ENCODE measurements at regions not wholly inside any gene's neighbourhood (a gene's known extent, or its start where the extent isn't known, plus 50 kb on each side); places are given as distances from the start of the nearest gene placed in this dataset.
"Not testable (repeated sequence)": the region's sequence is repeated elsewhere in the genome, so short reads cannot be mapped to it uniquely, and the experiment has no call there.

DNA sequence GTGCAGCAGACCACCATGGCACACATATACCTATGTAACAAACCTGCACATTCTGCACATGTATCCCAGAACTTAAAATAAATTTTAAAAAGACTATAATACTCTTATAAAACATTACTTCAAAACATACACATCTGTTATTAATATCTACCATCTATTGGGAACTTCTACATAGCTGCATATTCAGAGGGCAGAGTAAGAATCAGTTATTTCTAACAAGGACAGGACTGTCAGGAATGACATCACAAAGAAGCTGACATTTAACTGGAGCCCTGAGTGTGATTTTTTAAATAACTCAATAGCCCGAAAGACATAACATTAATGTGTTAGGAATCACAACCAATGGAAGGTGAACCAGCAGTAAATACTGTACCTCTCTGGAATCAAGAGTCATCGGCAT, 276.7 kb upstream of the ECI2 start:
- WGBS, 5 donors, result 45 to 50% (median 46%) methylated on average over 2 of the region's 2 CpGs
- H3K27me3 ChIP-seq (replicated peaks in 1 of 7), result no peaks in the 10 kb centered on the region
- H3K4me3 ChIP-seq, result no peak overlapping the region
- no peaks in the 10 kb centered on the region for H3K36me3 ChIP-seq
- TF ChIP-seq POLR2A (IDR thresholded peaks at IDR 0.05) (no peak), POLR2AphosphoS5 (IDR thresholded peaks at IDR 0.05) (no peak)
- TF ChIP-seq, protein P1, sequence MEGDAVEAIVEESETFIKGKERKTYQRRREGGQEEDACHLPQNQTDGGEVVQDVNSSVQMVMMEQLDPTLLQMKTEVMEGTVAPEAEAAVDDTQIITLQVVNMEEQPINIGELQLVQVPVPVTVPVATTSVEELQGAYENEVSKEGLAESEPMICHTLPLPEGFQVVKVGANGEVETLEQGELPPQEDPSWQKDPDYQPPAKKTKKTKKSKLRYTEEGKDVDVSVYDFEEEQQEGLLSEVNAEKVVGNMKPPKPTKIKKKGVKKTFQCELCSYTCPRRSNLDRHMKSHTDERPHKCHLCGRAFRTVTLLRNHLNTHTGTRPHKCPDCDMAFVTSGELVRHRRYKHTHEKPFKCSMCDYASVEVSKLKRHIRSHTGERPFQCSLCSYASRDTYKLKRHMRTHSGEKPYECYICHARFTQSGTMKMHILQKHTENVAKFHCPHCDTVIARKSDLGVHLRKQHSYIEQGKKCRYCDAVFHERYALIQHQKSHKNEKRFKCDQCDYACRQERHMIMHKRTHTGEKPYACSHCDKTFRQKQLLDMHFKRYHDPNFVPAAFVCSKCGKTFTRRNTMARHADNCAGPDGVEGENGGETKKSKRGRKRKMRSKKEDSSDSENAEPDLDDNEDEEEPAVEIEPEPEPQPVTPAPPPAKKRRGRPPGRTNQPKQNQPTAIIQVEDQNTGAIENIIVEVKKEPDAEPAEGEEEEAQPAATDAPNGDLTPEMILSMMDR (IDR thresholded peaks at IDR 0.05 in 8 of 11, conservative IDR thresholded peaks at IDR 0.05 in 3 of 11), result no peak
- H3K27ac ChIP-seq, result no peak overlapping the region
- H3K9me3 ChIP-seq, result peaks cover 0 to 17% (median 5%) of the 10 kb centered on the region in 8 donors
- peaks cover 0 to 12% (median 0%) of the 10 kb centered on the region in 6 donors for H3K4me1 ChIP-seq
- DNase-seq, result no peak
- intact Hi-C loops (cut with DNase I; ENCODE audit: low total_unique reads), result no loop called here

DNA sequence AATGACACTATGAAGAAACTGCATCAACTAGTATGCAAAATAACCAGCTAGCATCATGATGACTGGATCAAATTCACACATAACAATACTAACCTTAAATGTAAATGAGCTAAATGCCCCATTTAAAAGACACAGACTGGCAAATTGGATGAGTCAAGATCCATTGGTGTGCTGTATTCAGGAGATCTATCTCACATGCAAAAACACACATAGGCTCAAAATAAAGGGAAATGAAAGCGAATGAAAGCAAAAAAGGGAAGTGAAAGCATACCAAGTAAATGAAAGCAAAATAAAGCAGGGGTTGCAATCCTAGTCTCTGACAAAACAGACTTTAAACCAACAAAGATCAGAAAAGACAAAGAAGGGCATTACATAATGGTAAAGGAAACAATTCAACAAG, 272.3 kb upstream of the ECI2 start:
- H3K4me3 ChIP-seq; intact Hi-C loops (cut with DNase I; ENCODE audit: low total_unique reads); H3K36me3 ChIP-seq; DNase-seq; H3K27me3 ChIP-seq (replicated peaks in 1 of 7): not testable (repeated sequence)
- WGBS, 5 donors, result 13 to 64% (median 38%) methylated on average over 1 of the region's 1 CpG
- Histone ChIP-seq H3K9me3 (peaks cover 0 to 15% (median 2%) of the 10 kb centered on the region in 8 donors), H3K27ac (peak overlapping the region in 4 of 8 donors; percentile 32 to 55 (median 39)), H3K4me1 (peaks cover 0 to 12% (median under 1%) of the 10 kb centered on the region in 6 donors)

DNA sequence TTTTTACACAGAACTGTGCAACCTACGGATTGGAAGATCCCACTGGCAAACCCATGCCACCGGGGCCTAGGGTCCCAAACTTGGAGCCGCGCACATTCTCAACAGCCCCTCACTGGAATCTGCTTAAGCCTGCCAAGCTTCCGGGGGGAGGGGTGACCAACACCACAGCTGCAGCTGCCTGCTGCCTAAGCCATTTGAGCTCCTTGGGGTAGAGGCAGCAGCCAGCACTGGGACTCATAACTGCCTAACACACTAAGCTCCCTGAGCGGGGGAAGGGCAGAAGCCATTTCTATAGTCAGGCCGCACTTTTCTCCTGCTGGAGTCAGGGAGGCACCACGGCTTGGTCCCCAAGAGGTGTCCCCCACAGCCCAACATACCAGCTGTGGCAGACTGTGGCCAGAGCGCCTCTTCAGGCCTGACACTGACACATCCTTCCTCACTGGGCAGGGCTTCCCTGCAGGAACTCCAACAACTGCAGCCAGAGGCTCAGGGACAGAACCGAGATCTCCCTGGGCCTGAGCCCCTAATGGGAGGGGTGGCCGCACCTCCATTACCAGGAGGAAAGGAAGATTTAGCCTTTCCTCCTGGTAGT, 270.3 kb upstream of the ECI2 start:
- intact Hi-C loops (cut with DNase I; ENCODE audit: low total_unique reads), result no loop called here
- H3K36me3 ChIP-seq, result no peaks in the 10 kb centered on the region
- H3K9me3 ChIP-seq, result peaks cover 0 to 15% (median 2%) of the 10 kb centered on the region in 8 donors
- no peaks in the 10 kb centered on the region for H3K27me3 ChIP-seq (replicated peaks in 1 of 7)
- no peak overlapping the region for H3K4me3 ChIP-seq
- peaks cover 0 to 15% (median 2%) of the 10 kb centered on the region in 6 donors for H3K4me1 ChIP-seq
- no peak for TF ChIP-seq POLR2AphosphoS5 (IDR thresholded peaks at IDR 0.05)
- no peak for TF ChIP-seq POLR2A (IDR thresholded peaks at IDR 0.05)
- TF ChIP-seq, protein P1 (IDR thresholded peaks at IDR 0.05 in 8 of 11, conservative IDR thresholded peaks at IDR 0.05 in 3 of 11), result no peak
- H3K27ac ChIP-seq, result no peak overlapping the region
- DNase-seq, result no peak
- WGBS, 5 donors, result 84 to 92% (median 86%) methylated on average over 3 to 11 of the region's 11 CpGs

DNA sequence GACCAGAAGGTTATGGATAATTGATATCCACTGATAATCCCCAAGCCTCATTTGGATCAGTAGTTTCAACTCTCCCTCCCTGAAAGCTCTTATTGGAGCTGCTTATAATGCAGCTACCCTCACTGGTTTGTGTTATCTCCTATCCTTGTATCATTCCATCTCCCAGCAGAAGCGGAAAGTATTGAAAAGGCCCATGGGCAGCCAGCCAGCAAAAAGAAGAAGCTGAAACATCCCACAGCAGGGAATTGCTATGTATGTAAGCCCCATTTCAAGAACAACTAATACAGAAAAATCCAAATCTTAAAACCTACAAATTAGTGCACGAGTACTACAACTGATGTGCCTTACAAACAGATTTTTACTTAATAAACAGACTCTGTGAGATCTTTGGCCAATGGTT, 269.0 kb upstream of the ECI2 start:
- peaks cover 0 to 15% (median 2%) of the 10 kb centered on the region in 8 donors for H3K9me3 ChIP-seq
- peaks cover 0 to 15% (median 2%) of the 10 kb centered on the region in 6 donors for H3K4me1 ChIP-seq
- H3K4me3 ChIP-seq, result no peak overlapping the region
- no peak overlapping the region for H3K27ac ChIP-seq
- TF ChIP-seq, protein P1 (IDR thresholded peaks at IDR 0.05 in 8 of 11, conservative IDR thresholded peaks at IDR 0.05 in 3 of 11), result no peak
- TF ChIP-seq POLR2AphosphoS5 (IDR thresholded peaks at IDR 0.05), result no peak
- no peak for TF ChIP-seq POLR2A (IDR thresholded peaks at IDR 0.05)
- no peaks in the 10 kb centered on the region for H3K36me3 ChIP-seq
- H3K27me3 ChIP-seq (replicated peaks in 1 of 7), result no peaks in the 10 kb centered on the region
- DNase-seq, result no peak
- intact Hi-C loops (cut with DNase I; ENCODE audit: low total_unique reads), result no loop called here
- 65 to 94% (median 90%) methylated on average over 2 of the region's 2 CpGs for WGBS, 5 donors

All from spleen (tissue), 11 donors.